ENCODE measurements at regions not wholly inside any gene's neighbourhood (a gene's known extent, or its start where the extent isn't known, plus 50 kb on each side); places are given as distances from the start of the nearest gene placed in this dataset.

- Histone ChIP-seq H3K27ac (replicated peaks) (no peak overlapping the region), H3K27me3 (ENCODE audit: insufficient read depth, poor library complexity, severe bottlenecking) (no peaks in the 10 kb centered on the region), H3K4me3 (replicated peaks; ENCODE audit: insufficient read depth, low read length) (no peak overlapping the region)
- DNase-seq (ENCODE audit: low read depth in 1 of 2, low spot score in 1 of 2): no peak
- TF ChIP-seq CTCF (IDR thresholded peaks at IDR 0.05; ENCODE audit: insufficient read depth, low read length) (no peak), GABPA (IDR thresholded peaks at IDR 0.05; ENCODE audit: low read depth) (no peak), REST (IDR thresholded peaks at IDR 0.05; ENCODE audit: insufficient replicate concordance, low read depth) (no peak), POLR2AphosphoS5 (IDR thresholded peaks at IDR 0.05; ENCODE audit: low read depth) (no peak), SPI1 (IDR thresholded peaks at IDR 0.05; ENCODE audit: borderline replicate concordance, low read depth) (no peak)
Measured at GRCh38 chr2:235170016-235170415, 218.2 kb downstream of the SH3BP4 start.

GRCh38 chr2:235170536-235171521 is 219.0 kb downstream of the SH3BP4 start:
- DNase-seq (ENCODE audit: low read depth in 1 of 2, low spot score in 1 of 2): no peak
- TF ChIP-seq SPI1 (IDR thresholded peaks at IDR 0.05; ENCODE audit: borderline replicate concordance, low read depth): no peak
- no peak for TF ChIP-seq GABPA (IDR thresholded peaks at IDR 0.05; ENCODE audit: low read depth)
- no peak for TF ChIP-seq REST (IDR thresholded peaks at IDR 0.05; ENCODE audit: insufficient replicate concordance, low read depth)
- TF ChIP-seq CTCF (IDR thresholded peaks at IDR 0.05; ENCODE audit: insufficient read depth, low read length): no peak
- TF ChIP-seq POLR2AphosphoS5 (IDR thresholded peaks at IDR 0.05; ENCODE audit: low read depth): no peak
- no peak overlapping the region for H3K4me3 ChIP-seq (replicated peaks; ENCODE audit: insufficient read depth, low read length)
- H3K27ac ChIP-seq (replicated peaks): no peak overlapping the region
- H3K27me3 ChIP-seq (ENCODE audit: insufficient read depth, poor library complexity, severe bottlenecking): no peaks in the 10 kb centered on the region

GRCh38 chr2:235171550-235172031 is 219.8 kb downstream of the SH3BP4 start:
- TF ChIP-seq CTCF (IDR thresholded peaks at IDR 0.05; ENCODE audit: insufficient read depth, low read length) (no peak), POLR2AphosphoS5 (IDR thresholded peaks at IDR 0.05; ENCODE audit: low read depth) (no peak), SPI1 (IDR thresholded peaks at IDR 0.05; ENCODE audit: borderline replicate concordance, low read depth) (no peak), REST (IDR thresholded peaks at IDR 0.05; ENCODE audit: insufficient replicate concordance, low read depth) (no peak), GABPA (IDR thresholded peaks at IDR 0.05; ENCODE audit: low read depth) (no peak)
- no peak for DNase-seq (ENCODE audit: low read depth in 1 of 2, low spot score in 1 of 2)
- Histone ChIP-seq H3K4me3 (replicated peaks; ENCODE audit: insufficient read depth, low read length) (no peak overlapping the region), H3K27ac (replicated peaks) (no peak overlapping the region), H3K27me3 (ENCODE audit: insufficient read depth, poor library complexity, severe bottlenecking) (no peaks in the 10 kb centered on the region)
